ENCODE measurements at regions not wholly inside any gene's neighbourhood (a gene's known extent, or its start where the extent isn't known, plus 50 kb on each side); places are given as distances from the start of the nearest gene placed in this dataset.

GRCh38 chr21:16580661-16581060, 850.9 kb downstream of the USP25 start:
- DNase-seq (ENCODE audit: low read depth in 2 of 2): no peak

GRCh38 chr21:16583556-16583955, 853.8 kb downstream of the USP25 start:
- no peak for DNase-seq (ENCODE audit: low read depth in 2 of 2)

- DNase-seq (ENCODE audit: low read depth in 2 of 2): no peak
Measured at GRCh38 chr21:16584756-16585155, 855.0 kb downstream of the USP25 start.

GRCh38 chr21:16585896-16586295, 856.1 kb downstream of the USP25 start:
- no peak for DNase-seq (ENCODE audit: low read depth in 2 of 2)

GRCh38 chr21:16587141-16587581, 857.4 kb downstream of the USP25 start:
- no peak for DNase-seq (ENCODE audit: low read depth in 2 of 2)

- DNase-seq (ENCODE audit: low read depth in 2 of 2): no peak
Measured at GRCh38 chr21:16587681-16588375, 858.0 kb downstream of the USP25 start.

- DNase-seq (ENCODE audit: low read depth in 2 of 2): no peak
Measured at GRCh38 chr21:16588433-16588860, 858.7 kb downstream of the USP25 start.

GRCh38 chr21:16589006-16589898, 859.5 kb downstream of the USP25 start:
- DNase-seq (ENCODE audit: low read depth in 2 of 2): no peak

- DNase-seq (ENCODE audit: low read depth in 2 of 2): no peak
Measured at GRCh38 chr21:16590186-16590585, 860.4 kb downstream of the USP25 start.

- DNase-seq (ENCODE audit: low read depth in 2 of 2): no peak
Measured at GRCh38 chr21:16590641-16591292, 861.0 kb downstream of the USP25 start.

- no peak for DNase-seq (ENCODE audit: low read depth in 2 of 2)
Measured at GRCh38 chr21:16592381-16592780, 862.6 kb downstream of the USP25 start.

- DNase-seq (ENCODE audit: low read depth in 2 of 2): no peak
Measured at GRCh38 chr21:16594191-16594590, 864.4 kb downstream of the USP25 start.

- no peak for DNase-seq (ENCODE audit: low read depth in 2 of 2)
Measured at GRCh38 chr21:16596369-16596768, 866.6 kb downstream of the USP25 start.

- no peak for DNase-seq (ENCODE audit: low read depth in 2 of 2)
Measured at GRCh38 chr21:16597753-16598152, 868.0 kb downstream of the USP25 start.

- no peak for DNase-seq (ENCODE audit: low read depth in 2 of 2)
Measured at GRCh38 chr21:16605597-16605996, 875.8 kb downstream of the USP25 start.

GRCh38 chr21:16606271-16606670, 876.5 kb downstream of the USP25 start:
- no peak for DNase-seq (ENCODE audit: low read depth in 2 of 2)

GRCh38 chr21:16608209-16608830, 878.5 kb downstream of the USP25 start:
- no peak for DNase-seq (ENCODE audit: low read depth in 2 of 2)

- DNase-seq (ENCODE audit: low read depth in 2 of 2): no peak
Measured at GRCh38 chr21:16619281-16619680, 889.5 kb downstream of the USP25 start.

- DNase-seq (ENCODE audit: low read depth in 2 of 2): no peak
Measured at GRCh38 chr21:16620786-16621320, 891.1 kb downstream of the USP25 start.

GRCh38 chr21:16624479-16625118, 888.2 kb upstream of the CXADR start:
- no peak for DNase-seq (ENCODE audit: low read depth in 2 of 2)

- DNase-seq (ENCODE audit: low read depth in 2 of 2): no peak
Measured at GRCh38 chr21:16625491-16625890, 887.4 kb upstream of the CXADR start.
